ENCODE measurements at regions not wholly inside any gene's neighbourhood (a gene's known extent, or its start where the extent isn't known, plus 50 kb on each side); places are given as distances from the start of the nearest gene placed in this dataset.

DNA sequence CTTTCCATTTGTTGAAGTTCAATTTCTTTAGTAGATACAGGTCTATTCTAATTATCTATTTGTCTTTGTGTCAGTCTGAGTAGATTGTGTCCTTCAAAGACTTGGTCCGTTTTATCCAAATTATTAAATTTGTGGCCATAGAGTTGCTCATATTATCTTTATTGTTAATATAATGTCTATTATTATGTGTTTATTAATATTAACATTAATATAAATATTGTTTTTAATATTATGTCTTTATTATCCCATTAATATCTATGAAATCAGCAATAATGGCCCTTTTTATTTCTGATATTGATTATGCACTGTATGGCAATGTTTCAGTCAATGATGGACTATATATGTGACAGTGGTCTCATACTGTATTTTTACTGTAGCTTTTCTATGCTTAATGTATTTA, 2067.3 kb upstream of the AGA start:
- no peak for DNase-seq

DNA sequence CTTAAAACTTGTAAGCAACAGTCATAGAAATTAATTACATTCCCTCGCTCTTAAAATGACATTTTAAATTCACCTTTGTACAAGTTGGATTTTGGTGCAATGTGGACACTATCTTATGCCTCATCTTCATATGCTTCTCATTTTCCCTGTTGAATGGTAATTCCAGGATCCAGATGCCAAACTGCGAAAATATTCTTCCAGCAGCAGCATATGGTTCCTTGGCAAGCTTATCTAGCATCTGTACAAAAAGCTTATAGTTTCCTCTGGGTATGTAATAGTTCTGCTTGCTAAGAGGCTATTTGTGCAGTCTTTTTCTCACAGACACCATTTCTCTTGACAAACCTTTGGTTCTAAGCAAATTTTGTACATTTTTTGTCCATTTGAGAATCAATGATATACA, 2079.7 kb upstream of the AGA start:
- no peak for DNase-seq

DNA sequence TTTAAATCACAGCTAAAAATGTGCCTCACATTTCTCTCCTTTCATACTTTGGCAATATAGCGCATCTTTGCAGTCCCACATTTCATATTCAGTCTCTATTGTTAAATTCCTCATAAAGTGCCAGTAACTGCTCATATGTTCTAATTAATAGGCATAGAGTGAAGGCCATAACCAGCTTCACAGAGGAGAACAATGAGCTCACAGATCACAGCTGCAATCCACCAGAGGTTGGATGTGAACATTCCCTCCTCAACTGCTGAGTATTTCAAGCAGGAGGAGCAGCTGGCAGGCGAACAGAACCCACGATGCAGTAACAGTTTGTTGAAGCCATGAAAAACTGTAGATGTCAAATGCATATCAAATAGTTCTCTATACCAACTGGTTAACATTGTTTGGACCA, 2088.7 kb upstream of the AGA start:
- no peak for DNase-seq

DNA sequence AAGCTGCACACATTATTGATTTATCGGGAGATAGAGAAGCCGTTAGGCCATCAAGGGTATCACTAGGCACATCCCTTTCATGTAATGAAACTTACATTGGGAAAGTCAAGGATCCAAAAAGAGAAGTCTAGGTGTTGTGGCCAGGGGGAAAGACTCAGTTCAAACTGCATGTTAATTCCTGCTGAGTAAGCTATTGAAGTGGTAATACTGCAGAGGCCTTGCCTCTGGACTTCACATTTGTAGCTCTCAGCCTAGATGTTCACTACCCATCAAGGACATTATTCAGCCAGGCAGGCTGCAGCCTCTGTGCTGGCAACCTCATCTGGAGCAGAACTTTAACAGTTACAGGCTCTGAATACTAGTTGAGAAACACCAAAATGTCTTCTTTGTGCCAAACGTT, 2094.5 kb upstream of the AGA start:
- DNase-seq: no peak

DNA sequence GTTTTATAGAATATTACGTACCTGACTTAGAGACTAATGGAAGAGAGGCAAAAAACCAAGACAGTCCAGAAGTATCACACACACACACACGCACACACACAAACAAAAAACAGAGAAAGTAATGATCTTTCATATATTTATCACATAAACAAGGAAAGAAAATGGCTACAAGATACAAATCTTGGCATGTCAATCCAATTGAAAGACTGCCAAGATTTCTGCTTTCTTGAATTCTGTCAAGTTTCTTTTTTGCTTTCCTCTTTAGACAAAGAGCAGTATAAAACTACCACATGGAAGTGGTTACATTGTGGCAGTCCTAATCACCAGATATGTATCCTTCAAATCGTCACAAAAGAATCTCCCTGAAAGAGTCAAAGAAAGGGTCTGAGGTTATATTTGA, 2097.4 kb upstream of the AGA start:
- no peak for DNase-seq

DNA sequence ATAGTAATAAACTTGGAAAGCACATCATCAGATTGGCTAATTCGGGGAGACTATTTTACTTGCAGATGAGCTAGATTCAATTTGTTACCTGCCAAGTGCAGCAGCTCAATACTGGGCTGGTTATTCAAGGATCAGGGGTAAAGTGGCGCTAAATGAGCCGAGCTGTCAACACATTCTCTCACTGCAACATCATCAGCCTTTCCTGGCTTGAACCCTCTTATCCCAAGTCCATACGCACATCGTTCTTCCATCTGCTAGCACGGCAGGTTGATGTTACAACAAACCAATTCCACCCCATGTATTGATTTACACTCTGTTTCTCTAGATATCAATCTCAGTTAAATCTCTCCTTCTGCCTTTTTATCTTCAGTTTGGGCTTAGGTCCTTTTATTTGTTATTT, 2101.5 kb upstream of the AGA start:
- DNase-seq: no peak

DNA sequence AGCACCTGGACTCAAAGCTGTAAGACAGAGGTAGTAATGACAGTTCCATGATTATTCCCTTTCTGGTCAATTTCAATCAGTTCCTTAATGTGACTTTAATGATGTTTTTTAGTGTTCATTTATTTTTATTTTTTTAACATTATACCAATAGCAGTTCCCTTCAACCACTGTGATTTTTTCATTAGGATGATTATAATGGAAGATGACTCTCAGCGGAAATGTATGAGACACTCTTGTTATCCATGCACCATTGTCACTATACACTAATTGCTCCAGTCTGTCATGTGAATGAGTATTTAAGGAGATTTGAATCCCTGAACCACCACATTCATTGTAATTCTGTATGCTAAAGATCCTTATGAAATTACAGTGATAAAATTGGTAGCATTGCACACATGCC, 2102.3 kb upstream of the AGA start:
- DNase-seq: no peak

DNA sequence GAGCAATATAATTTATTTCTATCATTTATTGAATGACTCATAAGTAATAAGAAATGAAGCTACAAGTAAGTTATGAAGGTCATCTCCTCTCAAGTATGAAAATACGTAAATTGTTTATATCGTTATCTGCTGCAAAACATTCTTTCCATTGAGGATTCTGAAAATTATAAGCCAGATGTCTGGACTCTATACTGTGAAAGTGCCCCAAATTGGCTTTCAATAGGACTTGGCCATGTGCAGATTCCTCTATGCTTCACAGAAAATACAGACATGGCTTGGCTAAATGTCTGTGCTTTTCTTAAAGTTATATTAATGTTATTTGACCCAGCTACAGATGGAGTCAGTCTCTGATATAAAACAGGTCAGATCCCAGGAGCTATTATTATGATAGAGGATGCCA, 2109.9 kb upstream of the AGA start:
- DNase-seq: no peak

DNA sequence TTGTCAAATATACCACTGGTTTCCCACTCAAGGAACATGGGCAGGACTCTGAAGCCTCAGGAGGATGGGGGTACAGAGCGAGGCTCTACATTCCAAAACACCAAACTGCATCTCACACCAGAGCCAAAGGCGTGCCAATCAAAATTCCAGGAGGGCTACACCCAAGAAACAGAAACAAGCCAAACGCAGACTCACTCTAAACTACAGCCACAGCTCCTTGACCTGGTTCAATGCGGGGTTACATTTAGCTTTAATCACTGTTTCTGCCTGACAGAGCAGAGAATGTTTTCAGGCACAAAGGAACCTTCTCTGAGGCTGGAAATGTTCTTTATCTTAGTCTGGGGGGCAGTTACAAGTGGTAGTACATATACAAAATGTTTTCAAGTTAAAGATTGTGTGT, 2121.5 kb upstream of the AGA start:
- no peak for DNase-seq

DNA sequence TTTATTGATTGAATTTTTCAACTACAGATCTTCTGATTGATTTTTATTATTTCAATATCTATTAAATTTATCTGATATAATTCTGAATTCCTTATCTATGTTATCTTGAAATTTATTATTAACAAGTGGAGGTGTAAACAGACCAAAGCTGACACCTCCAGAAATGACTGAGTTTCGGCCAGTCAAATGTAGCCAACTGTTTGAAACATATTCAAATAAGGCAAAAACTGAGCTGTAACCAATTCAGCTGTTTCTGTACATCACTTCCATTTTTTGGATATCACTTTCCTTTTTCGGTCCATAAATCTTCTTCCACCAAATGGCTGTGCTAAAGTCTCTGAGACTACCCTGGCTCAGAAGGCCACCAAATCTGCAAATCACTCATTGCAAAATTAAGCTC, 2127.3 kb upstream of the AGA start:
- no peak for DNase-seq

DNA sequence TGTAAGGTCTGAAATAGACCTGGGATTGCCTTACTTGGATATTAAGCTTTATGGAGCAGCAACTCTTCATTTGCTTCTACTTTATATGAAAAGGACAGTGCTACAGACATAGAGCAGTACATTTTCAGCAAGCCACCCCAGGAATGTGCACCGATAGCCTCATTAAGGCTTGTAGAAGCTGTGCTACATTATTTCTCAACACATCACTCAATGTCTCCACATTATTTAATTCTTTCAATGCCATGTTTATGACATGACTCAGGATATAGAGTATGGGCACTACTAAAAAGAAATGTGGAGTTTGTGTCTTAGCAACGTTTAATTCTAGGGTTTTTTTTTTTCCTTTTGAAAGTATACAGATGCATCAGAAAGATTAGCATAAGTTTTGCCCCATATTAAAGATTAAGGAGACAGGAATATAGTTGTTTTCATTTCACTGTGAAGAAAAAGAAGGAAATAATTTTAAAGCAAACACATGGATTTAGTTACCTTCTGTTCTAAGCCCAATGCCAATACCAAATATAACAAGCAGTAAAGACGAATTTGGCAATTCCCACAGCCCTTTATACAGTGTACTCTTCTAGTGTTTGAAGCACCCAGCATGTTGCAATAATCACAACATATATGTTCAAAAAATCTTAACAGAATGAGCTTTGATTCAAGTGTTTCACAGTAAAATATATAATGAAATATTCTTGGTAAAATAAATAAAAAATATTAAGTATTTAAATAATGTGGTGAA, 2140.1 kb upstream of the AGA start:
- DNase-seq: no peak

DNA sequence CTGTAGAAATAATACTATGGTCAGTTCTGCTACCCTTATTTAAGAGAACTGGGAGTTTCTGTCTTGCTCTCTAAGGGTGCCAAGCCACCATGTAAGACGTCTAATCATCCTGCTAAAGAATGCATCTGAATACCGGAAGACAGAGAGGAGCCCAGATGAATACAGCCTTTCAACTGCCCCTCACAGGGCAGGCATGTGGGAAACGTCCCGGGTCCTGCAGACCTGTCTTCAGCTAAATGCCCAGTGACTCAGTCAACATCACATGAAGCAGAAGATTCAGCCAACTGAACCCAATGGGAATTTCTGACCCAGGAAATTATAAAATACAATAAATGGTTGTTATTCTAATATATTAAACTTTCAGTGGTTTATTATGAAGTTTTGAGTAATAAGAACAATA, 2141.0 kb upstream of the AGA start:
- no peak for DNase-seq

DNA sequence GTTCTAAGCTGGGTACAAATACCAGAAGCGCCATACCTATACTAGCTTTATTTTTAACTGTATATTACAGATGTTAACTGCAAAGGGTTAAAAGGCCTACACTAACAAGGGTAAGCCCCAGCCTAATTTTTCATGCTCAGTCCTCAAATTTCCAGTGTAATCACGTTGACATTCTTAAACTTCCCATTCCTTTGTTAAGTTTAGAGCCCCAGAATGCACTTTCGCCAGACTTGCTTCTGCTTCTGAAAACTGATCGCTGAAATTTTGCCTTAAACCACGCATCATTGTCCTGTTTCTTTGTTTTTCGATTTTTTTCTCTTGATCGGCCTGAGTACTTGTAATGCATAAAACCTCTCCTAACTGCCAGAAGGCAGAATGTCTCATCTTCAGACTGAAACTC, 2141.9 kb upstream of the AGA start:
- no peak for DNase-seq

DNA sequence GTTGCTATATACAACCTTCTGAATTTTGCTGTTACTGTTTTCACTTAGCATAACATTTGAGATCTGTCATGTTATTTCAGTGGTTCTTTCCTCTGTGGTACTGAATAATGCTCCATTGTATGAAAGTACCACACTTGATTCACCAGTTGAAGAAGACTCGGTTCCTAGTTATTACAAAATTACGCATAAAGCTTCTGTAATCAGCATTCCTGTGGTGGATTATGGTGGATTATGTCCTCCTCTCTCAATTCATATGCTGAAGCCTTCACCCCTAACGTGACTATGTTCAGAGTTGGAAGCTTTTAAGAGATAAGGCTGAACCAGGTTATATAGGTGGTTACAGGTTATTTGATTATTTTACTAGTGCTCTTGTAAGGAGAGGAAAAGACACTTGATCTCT, 2143.5 kb upstream of the AGA start:
- DNase-seq: no peak

DNA sequence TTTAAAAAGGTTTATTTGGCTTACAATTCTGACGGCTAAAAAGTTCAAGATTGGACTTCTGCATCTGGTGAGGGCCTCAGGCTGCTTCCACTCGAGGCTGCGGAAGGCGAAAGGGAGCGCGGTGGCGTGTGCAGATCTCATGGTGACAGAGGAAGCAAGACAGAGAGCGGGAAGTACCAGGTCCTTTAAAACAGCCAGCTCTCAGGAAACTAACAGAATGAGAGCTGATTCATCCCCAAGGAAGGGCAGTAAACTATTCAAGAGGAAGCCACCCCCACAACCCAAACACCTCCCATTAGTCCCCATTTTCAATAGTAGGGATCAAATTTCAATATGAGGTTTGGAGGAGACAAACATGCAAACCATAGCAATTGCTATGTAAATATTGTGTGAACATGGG, 2144.2 kb upstream of the AGA start:
- DNase-seq: no peak

DNA sequence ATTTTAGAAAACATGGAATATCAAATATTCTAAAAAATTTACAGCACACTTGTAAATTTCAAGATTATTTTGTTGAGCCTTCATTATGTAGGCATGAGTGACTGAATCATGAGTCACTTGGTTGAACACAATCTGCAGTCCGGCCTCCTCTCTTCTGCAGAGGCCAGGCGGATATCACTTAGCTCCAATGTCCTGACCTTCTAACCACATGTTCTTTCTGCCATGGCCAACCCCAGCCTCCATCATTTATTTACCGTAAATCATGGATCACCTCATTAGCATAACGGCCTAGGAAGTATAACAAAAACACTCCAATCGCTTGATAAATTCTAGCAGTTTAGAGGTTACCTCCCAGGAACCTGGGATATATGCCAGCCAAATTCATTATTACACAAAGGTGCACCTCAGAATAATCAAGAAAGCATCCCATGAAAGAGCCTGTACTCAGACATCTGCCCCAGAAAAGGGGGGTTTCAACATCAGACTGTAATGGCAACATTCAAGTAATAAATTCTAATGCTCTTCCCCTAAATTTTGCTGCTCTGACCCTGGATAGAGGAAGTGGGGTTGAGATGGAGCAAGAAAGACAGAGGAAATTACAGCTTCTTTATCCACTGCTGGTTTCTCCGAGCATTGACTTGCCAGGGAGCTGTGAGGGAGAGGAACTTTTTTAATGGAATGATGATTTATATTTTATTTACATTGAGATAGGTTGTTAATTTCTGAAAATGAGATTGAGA, 2153.6 kb upstream of the AGA start:
- DNase-seq: no peak

DNA sequence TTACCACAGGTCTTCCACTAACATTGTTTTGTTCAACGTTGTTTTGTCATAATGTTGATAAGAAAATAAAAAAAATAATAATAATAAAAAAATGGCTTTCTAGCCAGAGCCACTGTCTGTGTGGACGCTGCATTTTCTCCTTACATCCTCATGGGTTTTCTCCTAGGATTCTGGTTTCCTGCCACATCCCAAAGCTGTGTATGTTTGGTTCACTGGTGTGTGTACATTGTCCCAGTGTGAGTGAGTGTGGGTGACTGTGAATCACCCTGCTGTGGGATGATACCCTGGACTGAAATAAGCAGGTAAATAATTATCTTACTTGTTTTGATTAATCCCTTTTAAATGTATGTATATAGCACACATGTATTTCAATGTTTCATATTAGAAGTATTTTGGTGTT, 2154.4 kb upstream of the AGA start:
- DNase-seq: no peak

DNA sequence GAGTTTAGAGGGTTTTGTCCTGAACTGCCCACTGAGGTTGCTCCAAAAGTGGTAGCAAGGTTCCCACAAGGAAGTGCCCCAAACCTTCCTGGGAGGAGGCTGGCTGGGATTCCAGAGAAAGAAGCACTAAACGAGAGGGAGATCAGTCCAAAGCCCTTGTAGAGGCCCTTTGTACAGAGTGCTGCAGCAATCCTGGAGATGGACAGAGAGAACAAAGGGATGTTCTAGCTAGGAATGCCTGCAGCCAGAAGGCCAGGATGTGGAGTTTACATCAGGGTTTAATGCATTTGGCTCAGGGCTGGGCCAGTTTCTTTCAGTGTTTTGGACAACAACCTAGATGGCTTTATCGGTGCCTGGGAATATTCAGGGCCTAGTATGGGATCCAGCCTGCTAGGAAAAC, 2155.1 kb upstream of the AGA start:
- DNase-seq: no peak

DNA sequence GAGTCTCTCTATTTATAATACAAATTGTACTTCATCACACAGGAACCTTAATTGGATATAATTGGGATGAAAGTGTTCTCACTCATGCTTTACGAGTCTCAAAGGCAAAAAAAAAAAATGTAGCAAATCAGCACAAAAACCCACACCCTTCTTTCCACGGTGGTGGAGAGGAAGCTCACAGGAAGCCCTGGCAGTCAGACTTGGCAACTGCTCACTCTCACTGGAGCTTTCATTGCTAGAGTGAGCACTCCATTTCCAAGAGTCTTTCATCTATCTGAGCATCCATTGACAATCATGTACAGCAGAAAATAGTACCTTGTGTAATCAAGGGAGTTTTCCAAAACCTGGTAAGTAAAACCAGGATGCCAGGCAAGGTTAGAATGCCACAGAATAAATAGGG, 2159.4 kb upstream of the AGA start:
- no peak for DNase-seq

DNA sequence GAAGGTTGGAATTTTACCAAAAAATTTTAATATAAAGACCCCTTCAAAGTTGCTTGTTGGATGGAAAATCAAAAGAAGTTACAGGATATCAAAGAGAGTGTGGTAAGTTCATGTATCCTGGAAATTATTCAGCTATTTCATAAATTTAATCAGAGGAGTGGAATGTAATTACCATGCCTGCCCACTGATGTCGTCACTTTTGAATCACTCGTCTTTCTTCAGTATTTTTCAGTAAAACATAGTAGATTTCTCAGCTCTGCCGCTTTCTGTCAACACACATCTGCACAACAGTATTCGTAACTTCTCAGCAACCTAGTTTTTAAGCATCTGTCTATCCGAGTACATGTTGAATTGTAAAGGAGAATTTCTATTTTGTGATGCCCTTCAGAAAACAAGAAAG, 2163.0 kb upstream of the AGA start:
- no peak for DNase-seq

DNA sequence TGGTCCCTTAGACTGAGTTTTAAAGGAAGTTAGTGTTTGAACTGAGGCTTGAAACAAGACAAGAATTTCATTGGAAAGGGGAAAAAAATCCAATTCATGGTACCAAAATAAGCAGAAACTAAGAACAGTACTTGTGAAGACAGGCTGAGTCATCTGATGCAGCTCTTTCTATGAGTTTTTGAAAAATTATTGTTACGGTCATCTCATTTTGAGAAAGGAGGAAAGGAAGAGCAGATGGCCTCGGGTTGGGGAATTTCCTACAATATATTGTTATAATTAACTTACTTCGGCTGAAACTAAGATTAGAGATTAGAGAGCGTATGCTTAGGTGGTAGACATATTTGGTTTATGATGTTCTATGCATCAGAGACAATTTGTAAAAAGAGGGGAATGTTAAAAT, 2164.8 kb upstream of the AGA start:
- DNase-seq: no peak

DNA sequence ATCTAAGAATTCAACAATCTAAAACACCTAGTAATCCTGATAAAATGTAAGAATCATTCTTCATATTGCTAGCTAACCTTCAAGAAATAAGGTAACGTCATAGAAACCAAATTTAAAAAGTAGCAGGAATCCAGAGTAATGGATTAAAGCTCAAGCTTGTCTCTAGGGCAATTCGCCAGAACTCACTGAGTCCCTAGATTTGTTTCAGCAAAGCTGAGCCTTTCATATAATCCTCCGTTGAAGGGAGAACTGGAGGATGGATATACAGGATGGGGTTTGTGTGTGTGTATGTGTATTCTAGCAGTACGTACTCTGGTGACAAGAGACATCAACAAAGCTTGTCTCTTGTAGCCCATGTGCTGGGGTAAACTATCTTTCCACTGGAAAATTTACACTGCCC, 2173.5 kb upstream of the AGA start:
- no peak for DNase-seq

DNA sequence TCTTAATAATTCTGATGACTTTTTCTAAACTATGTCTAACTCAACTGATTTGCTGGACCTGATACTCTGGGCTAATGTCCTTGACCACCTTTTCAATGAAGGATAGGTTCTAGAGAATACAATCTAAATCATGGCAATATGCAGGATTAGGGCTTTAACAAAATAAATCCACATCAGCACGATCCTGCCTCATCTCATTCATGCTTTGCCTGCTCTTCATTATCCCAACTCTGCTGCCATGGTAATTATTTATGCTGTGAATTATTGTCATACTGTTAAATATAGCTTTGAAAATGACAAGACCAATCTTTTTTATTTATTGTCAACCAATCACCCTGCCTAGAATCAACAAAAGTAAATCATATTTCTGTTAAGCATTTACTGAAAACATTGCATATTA, 2176.7 kb upstream of the AGA start:
- DNase-seq: no peak

DNA sequence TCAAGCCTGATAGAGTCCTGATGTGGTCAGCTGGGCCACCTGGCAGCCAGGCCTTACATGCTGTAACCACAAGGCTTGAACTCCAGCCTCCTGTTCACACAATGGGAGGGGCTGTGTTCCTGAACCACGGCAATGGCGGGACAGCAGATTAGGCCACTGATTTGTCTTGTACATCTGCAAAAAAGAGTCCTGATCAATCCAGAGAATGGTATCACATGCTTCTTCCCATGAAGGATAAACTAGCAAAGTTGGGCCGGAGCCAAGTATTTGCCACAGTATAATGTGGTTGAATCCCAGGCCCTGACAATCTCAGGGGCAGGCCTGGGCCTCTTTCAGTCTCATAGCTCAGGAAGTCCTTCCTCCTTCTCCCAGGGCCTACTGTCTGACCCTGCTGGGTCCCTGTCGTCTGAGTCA, 2182.5 kb upstream of the AGA start:
- DNase-seq: no peak

DNA sequence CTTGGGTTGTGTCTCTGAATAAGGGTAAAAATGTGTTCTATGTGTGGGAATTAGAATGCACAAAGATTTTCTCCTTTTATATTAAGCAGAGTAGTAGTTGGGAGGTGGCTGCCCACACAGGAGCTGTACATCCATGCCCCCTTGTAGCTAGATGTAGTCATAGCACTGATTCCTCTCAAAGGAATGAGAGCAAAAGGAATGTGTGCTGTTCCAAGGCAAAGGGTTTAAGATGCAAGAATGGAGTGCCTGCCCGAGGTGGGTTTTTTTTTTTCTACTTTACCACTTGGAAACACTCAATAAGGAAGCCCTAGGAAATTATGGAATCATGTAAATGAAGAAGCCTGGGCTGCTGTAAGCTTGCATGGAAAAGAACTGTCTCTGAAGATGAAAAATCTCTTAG, 2183.2 kb upstream of the AGA start:
- DNase-seq: no peak

Measured in activated CD4-positive, alpha-beta T cell treated with anti-CD3 and anti-CD28 coated beads, Interleukin-2, amount 50 U/mL, for 16 hours (primary cell).